HL-60 (cell line): ENCODE measurements at regions not wholly inside any gene's neighbourhood (a gene's known extent, or its start where the extent isn't known, plus 50 kb on each side); places are given as distances from the start of the nearest gene placed in this dataset.

ENCODE experiments used
- GABPA ChIP-seq: IDR thresholded peaks from 2 replicates; pipeline ENCODE4 v1.6.1; 2012; ENCODE audit warnings: low read depth
- POLR2AphosphoS5 ChIP-seq: IDR thresholded peaks from 2 replicates; pipeline ENCODE4 v1.6.1; 2012; ENCODE audit warnings: low read depth
- TF ChIP-seq, protein P1 (sequence below): IDR thresholded peaks from one replicate; pipeline ENCODE4 v1.5.1; 2011; ENCODE audit warnings: low read length, control low read depth, inconsistent platforms; ENCODE audit not compliant: insufficient read depth

GRCh38 chr4:60096676-60097075, 1103.5 kb upstream of the ADGRL3 start:
- TF ChIP-seq GABPA = no peak
- TF ChIP-seq, protein P1, sequence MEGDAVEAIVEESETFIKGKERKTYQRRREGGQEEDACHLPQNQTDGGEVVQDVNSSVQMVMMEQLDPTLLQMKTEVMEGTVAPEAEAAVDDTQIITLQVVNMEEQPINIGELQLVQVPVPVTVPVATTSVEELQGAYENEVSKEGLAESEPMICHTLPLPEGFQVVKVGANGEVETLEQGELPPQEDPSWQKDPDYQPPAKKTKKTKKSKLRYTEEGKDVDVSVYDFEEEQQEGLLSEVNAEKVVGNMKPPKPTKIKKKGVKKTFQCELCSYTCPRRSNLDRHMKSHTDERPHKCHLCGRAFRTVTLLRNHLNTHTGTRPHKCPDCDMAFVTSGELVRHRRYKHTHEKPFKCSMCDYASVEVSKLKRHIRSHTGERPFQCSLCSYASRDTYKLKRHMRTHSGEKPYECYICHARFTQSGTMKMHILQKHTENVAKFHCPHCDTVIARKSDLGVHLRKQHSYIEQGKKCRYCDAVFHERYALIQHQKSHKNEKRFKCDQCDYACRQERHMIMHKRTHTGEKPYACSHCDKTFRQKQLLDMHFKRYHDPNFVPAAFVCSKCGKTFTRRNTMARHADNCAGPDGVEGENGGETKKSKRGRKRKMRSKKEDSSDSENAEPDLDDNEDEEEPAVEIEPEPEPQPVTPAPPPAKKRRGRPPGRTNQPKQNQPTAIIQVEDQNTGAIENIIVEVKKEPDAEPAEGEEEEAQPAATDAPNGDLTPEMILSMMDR = no peak
- TF ChIP-seq POLR2AphosphoS5 = no peak
